Right lobe of liver (tissue), 6 donors: ENCODE measurements at regions not wholly inside any gene's neighbourhood (a gene's known extent, or its start where the extent isn't known, plus 50 kb on each side); places are given as distances from the start of the nearest gene placed in this dataset.
"Not testable (repeated sequence)": the region's sequence is repeated elsewhere in the genome, so short reads cannot be mapped to it uniquely, and the experiment has no call there.

Source experiments
- ATAC-seq, 4 donors: fragments of 200-7000 bp; cut with Tn5 transposase; one replicate each; pipeline ENCODE4 v1.9.1; 2020; ENCODE audit warnings: mild to moderate bottlenecking in 4 of 4, moderate library complexity in 4 of 4
- DNase-seq, 3 donors: peaks; one replicate each; pipeline ENCODE4 v3.0.0-alpha.2; 2020
- H3K27ac ChIP-seq, 3 donors: fragments of 200-600 bp; one replicate each; pipeline ENCODE4 v1.8.0; 2022
- H3K27me3 ChIP-seq, 2 donors: fragments of 200-600 bp; one replicate each; pipeline ENCODE4 v1.8.0; 2022
- H3K36me3 ChIP-seq, 4 donors: fragments of 200-600 bp; sonication (generic) in 1 of 4; one replicate each; pipeline versions ENCODE4 v1.5.1 to v1.8.0; 2017 to 2022; ENCODE audit warnings: control low read depth in 1 of 4
- H3K4me1 ChIP-seq, 4 donors: fragments of 200-600 bp; sonication (generic) in 1 of 4; one replicate each; pipeline versions ENCODE4 v1.5.1 to v1.8.0; 2017 to 2022; ENCODE audit warnings: control low read depth in 1 of 4
- H3K4me3 ChIP-seq, 3 donors: fragments of 200-600 bp; one replicate each; pipeline ENCODE4 v1.8.0; 2022
- H3K9me3 ChIP-seq, 4 donors: fragments of 200-600 bp; sonication (generic) in 1 of 4; one replicate each; pipeline versions ENCODE4 v1.5.1 to v1.8.0; 2017 to 2022; ENCODE audit warnings: control low read depth in 1 of 4
- CTCF ChIP-seq, 4 donors: fragments of 200-600 bp in 3 of 4; fragments of 450-650 bp in 1 of 4; IDR thresholded peaks; one replicate each; pipeline versions ENCODE4 v1.5.1 to v1.8.0; 2016 to 2022; ENCODE audit warnings: antibody characterized with exemption in 4 of 4, mild to moderate bottlenecking in 2 of 4
- POLR2A ChIP-seq: fragments of 450-650 bp; IDR thresholded peaks from one replicate; pipeline ENCODE4 v1.6.1; 2017; ENCODE audit warnings: antibody characterized with exemption, mild to moderate bottlenecking
- WGBS: methylation state at CpG from one replicate; pipeline ENCODE4 v1.1.6; 2018; ENCODE audit warnings: low coverage, low lambda C conversion rate; ENCODE audit not compliant: insufficient coverage; ENCODE audit errors: missing lambda C conversion rate; 5-methylcytosine and 5-hydroxymethylcytosine counted together
- intact Hi-C, 2 donors: fragments of 100-400 bp; cut with DNase I; formaldehyde crosslinking; loops; one replicate each; pipeline versions ENCODE4 v1.11.2 to v1.14.1; 2022
- donor health status: DM: no; HTN: yes; CAD: no.
- donor health status: DM: no; HTN: no; CAD: no.
- donor health status: DM: no; HTN: no; CAD: no.
- donor health status: DM: no; HTN: yes; CAD: no.
- donor health status: DM: no; HTN: yes; CAD: no.

DNA sequence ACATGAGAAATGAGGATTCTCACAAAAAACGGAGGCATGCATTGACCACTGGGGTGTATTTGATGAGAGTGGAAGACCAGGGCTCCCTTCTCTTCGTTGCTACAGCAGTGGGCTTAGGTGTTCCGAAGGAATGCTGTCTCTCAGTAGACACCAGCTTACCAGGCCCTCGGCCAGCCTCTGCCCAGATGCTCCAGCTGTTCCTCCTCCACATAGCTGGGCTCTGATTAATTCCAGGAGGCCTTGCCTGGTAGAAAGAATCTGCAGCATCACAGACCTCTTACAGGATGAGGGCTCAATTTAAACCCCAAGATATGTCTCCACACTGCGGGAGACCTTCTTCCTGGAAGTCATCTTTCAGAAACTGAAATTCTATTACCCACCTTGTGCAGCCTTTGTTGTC is 346.6 kb upstream of the TENM3 start:
- H3K9me3 ChIP-seq, result no peaks in the 10 kb centered on the region
- no peak for ATAC-seq
- DNase-seq, result no peak
- WGBS, result 25% methylated on average over 1 of the region's 5 CpGs
- no peak overlapping the region for H3K27ac ChIP-seq
- no peaks in the 10 kb centered on the region for H3K4me1 ChIP-seq
- intact Hi-C loops, result no loop called here
- no peaks in the 10 kb centered on the region for H3K36me3 ChIP-seq
- H3K27me3 ChIP-seq, result no peaks in the 10 kb centered on the region
- H3K4me3 ChIP-seq, result no peak overlapping the region
- TF ChIP-seq CTCF (IDR thresholded peaks at IDR 0.05) (no peak), POLR2A (no peak)

DNA sequence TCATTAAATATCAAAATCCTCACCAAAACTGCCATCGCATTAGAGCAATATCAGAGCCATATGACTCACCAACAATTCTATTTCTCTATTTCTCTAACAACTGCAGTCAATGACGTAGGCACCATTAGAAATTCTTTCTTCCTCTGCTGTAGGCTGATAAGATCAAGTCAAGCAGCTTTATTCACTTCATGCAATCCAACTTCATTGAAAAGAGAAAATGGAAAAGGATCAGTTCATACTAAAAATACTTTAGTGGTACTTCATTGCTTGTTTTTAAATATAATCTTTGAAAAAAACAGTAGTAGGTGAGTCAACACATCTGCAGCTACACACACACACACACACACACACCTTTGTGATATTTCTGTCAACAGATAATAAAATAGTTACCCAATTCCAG is 345.3 kb upstream of the TENM3 start:
- WGBS, result 38% methylated on average over 2 of the region's 2 CpGs
- TF ChIP-seq CTCF (IDR thresholded peaks at IDR 0.05), result no peak
- no peak for TF ChIP-seq POLR2A
- no peak for DNase-seq

DNA sequence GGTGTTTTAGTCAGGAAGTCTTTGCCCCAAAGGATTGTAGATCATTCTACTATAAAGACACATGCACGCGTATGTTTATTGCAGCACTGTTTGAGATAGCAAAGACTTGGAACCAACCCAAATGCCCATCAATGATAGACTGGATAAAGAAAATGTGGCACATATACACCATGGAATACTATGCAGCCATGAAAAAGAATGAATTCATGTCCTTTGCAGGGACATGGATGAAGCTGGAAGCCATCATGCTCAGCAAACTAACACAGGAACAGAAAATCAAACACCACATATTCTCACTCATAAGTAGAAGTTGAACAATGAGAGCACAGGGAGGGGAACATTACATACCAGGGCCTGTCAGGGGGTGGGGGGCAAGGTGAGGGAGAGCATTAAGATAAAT is 340.8 kb upstream of the TENM3 start:
- H3K27ac ChIP-seq, ATAC-seq, intact Hi-C loops, H3K36me3 ChIP-seq, H3K4me1 ChIP-seq, DNase-seq, H3K27me3 ChIP-seq, H3K4me3 ChIP-seq, H3K9me3 ChIP-seq: not testable (repeated sequence)
- WGBS, result 95% methylated on average over 2 of the region's 2 CpGs

More for the DNA sequence above, 345.3 kb upstream of the TENM3 start:
- Histone ChIP-seq H3K27me3 (no peaks in the 10 kb centered on the region), H3K9me3 (no peaks in the 10 kb centered on the region), H3K4me1 (no peaks in the 10 kb centered on the region), H3K4me3 (no peak overlapping the region), H3K27ac (no peak overlapping the region), H3K36me3 (no peaks in the 10 kb centered on the region)
- no peak for ATAC-seq
- intact Hi-C loops, result no loop called here

- TF ChIP-seq CTCF (IDR thresholded peaks at IDR 0.05), result no peak
- TF ChIP-seq POLR2A, result no peak
- Histone ChIP-seq H3K4me1 (no peaks in the 10 kb centered on the region), H3K9me3 (no peaks in the 10 kb centered on the region), H3K27me3 (no peaks in the 10 kb centered on the region), H3K4me3 (no peak overlapping the region), H3K36me3 (no peaks in the 10 kb centered on the region), H3K27ac (no peak overlapping the region)
- no peak for DNase-seq
- ATAC-seq, result no peak
- WGBS, result 49% methylated on average over 4 of the region's 4 CpGs
- intact Hi-C loops, result no loop called here
These were observed 337.5 kb upstream of the TENM3 start for GRCh38 chr4:181905708-181906107.

GRCh38 chr4:181908168-181908567 is 335.0 kb upstream of the TENM3 start:
- no peaks in the 10 kb centered on the region for H3K27me3 ChIP-seq
- TF ChIP-seq CTCF (IDR thresholded peaks at IDR 0.05) (no peak), POLR2A (no peak)
- H3K4me3 ChIP-seq, result no peak overlapping the region
- intact Hi-C loops, result no loop called here
- H3K9me3 ChIP-seq, result no peaks in the 10 kb centered on the region
- ATAC-seq (no peak), DNase-seq (no peak)
- WGBS, result 58% methylated on average over 1 of the region's 1 CpG
- no peaks in the 10 kb centered on the region for H3K4me1 ChIP-seq
- no peak overlapping the region for H3K27ac ChIP-seq
- H3K36me3 ChIP-seq, result no peaks in the 10 kb centered on the region
